ENCODE measurements at regions not wholly inside any gene's neighbourhood (a gene's known extent, or its start where the extent isn't known, plus 50 kb on each side); places are given as distances from the start of the nearest gene placed in this dataset.

DNA sequence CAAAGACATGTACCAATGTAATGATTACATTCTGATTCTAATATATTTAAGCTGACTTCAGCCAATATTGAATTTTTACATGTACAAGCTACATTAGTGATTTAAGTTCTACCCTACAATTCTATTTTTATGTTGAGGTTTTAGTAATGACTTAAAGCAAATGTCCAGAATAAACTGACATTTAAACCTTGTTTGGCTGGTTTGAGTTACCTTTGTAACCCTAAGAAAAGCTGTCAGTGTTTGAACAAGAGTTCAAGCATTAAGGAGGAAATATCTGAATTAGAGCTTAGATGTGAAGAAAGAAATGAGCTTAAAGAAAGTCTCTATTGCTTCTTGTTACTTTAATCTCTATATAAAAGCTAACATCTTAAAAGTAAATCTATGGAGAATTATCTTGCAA, 710.6 kb upstream of the EPHA7 start:
- TF ChIP-seq, protein P1, sequence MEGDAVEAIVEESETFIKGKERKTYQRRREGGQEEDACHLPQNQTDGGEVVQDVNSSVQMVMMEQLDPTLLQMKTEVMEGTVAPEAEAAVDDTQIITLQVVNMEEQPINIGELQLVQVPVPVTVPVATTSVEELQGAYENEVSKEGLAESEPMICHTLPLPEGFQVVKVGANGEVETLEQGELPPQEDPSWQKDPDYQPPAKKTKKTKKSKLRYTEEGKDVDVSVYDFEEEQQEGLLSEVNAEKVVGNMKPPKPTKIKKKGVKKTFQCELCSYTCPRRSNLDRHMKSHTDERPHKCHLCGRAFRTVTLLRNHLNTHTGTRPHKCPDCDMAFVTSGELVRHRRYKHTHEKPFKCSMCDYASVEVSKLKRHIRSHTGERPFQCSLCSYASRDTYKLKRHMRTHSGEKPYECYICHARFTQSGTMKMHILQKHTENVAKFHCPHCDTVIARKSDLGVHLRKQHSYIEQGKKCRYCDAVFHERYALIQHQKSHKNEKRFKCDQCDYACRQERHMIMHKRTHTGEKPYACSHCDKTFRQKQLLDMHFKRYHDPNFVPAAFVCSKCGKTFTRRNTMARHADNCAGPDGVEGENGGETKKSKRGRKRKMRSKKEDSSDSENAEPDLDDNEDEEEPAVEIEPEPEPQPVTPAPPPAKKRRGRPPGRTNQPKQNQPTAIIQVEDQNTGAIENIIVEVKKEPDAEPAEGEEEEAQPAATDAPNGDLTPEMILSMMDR (IDR thresholded peaks at IDR 0.05; ENCODE audit: low read length) = no peak
- TF ChIP-seq EZH2phosphoT487 (IDR thresholded peaks at IDR 0.05; ENCODE audit: low read length) = no peak

Data from MM.1S (cell line).